Lung (tissue), 11 donors: ENCODE measurements at regions not wholly inside any gene's neighbourhood (a gene's known extent, or its start where the extent isn't known, plus 50 kb on each side); places are given as distances from the start of the nearest gene placed in this dataset.

Source experiments
- ATAC-seq: fragments of 200-7000 bp; cut with Tn5 transposase; one replicate; pipeline ENCODE4 v1.9.1; 2020; ENCODE audit warnings: moderate number of reproducible peaks; ENCODE audit not compliant: insufficient read depth, low FRiP score
- DNase-seq, 3 donors: peaks; one replicate each; pipeline ENCODE4 v3.0.0-alpha.2; 2013 to 2017
- H3K27ac ChIP-seq, 2 donors: one replicate each; pipeline ENCODE4 v1.5.1; 2013; ENCODE audit warnings: mild to moderate bottlenecking in 2 of 2, moderate library complexity in 2 of 2, control low read depth in 1 of 2, inconsistent platforms in 1 of 2, low read depth in 1 of 2, low read length in 1 of 2
- H3K27me3 ChIP-seq, 3 donors: one replicate each; pipeline ENCODE4 v1.5.1; 2013; ENCODE audit warnings: low read length in 2 of 3; ENCODE audit not compliant: control insufficient read depth in 3 of 3, insufficient read depth in 3 of 3
- H3K36me3 ChIP-seq, 4 donors: one replicate each; pipeline ENCODE4 v1.5.1; 2013; ENCODE audit warnings: low read length in 4 of 4, mild to moderate bottlenecking in 1 of 4, moderate library complexity in 1 of 4; ENCODE audit not compliant: control insufficient read depth in 4 of 4, insufficient read depth in 4 of 4
- H3K4me1 ChIP-seq, 5 donors: one replicate each; pipeline ENCODE4 v1.5.1; 2013; ENCODE audit warnings: low read length in 5 of 5, mild to moderate bottlenecking in 2 of 5, moderate library complexity in 1 of 5; ENCODE audit not compliant: control insufficient read depth in 5 of 5, insufficient read depth in 5 of 5
- H3K4me3 ChIP-seq: one replicate; pipeline ENCODE4 v1.5.1; 2013; ENCODE audit warnings: mild to moderate bottlenecking, control low read depth, moderate library complexity
- H3K9ac ChIP-seq, 2 donors: one replicate each; pipeline ENCODE4 v1.5.1; 2013; ENCODE audit warnings: low read length in 2 of 2, control low read depth in 1 of 2; ENCODE audit not compliant: insufficient read depth in 1 of 2
- H3K9me3 ChIP-seq, 4 donors: one replicate each; pipeline ENCODE4 v1.5.1; 2013; ENCODE audit warnings: low read length in 3 of 4, mild to moderate bottlenecking in 1 of 4, moderate library complexity in 1 of 4; ENCODE audit not compliant: control insufficient read depth in 4 of 4, insufficient read depth in 3 of 4
- CTCF ChIP-seq: IDR thresholded peaks from 2 replicates; pipeline ENCODE4 v1.5.1; 2012; ENCODE audit warnings: mild to moderate bottlenecking; ENCODE audit errors: control extremely low read depth, extremely low read depth
- whole genome bisulfite sequencing, 2 donors: extraction: QIAGEN DNeasy Blood & Tissue Kit; methylation state at CpG; one replicate each; pipeline ENCODE4 v1.1.7; 2013; 5-methylcytosine and 5-hydroxymethylcytosine counted together
- donor health status: control.
- donor health status: control.
- donor health status: Bipolar disorder and iron deficiency.
- donor health status: healthy.
- donor health status: DM: yes; HTN: yes; CAD: no.

- Histone ChIP-seq H3K4me3 (no peak overlapping the region), H3K9me3 (peaks cover 0 to 2% (median under 1%) of the 10 kb centered on the region in 4 donors), H3K4me1 (no peaks in the 10 kb centered on the region), H3K36me3 (no peaks in the 10 kb centered on the region), H3K27me3 (no peaks in the 10 kb centered on the region), H3K9ac (no peak overlapping the region), H3K27ac (no peak overlapping the region)
- DNase-seq (no peak), ATAC-seq (no peak)
- TF ChIP-seq CTCF = no peak
These were observed 970.7 kb upstream of the FBXO33 start for GRCh38 chr14:40402957-40403356.

GRCh38 chr14:40398981-40399380, 966.7 kb upstream of the FBXO33 start:
- Histone ChIP-seq H3K27ac (no peak overlapping the region), H3K4me1 (no peaks in the 10 kb centered on the region), H3K9ac (no peak overlapping the region), H3K27me3 (no peaks in the 10 kb centered on the region), H3K4me3 (no peak overlapping the region), H3K36me3 (no peaks in the 10 kb centered on the region), H3K9me3 (no peaks in the 10 kb centered on the region)
- WGBS, 2 donors = 79 to 80% methylated on average over 2 of the region's 2 CpGs
- TF ChIP-seq CTCF = no peak
- no peak for ATAC-seq
- no peak for DNase-seq

- Histone ChIP-seq H3K9me3 (no peaks in the 10 kb centered on the region), H3K4me3 (no peak overlapping the region), H3K36me3 (no peaks in the 10 kb centered on the region), H3K27ac (no peak overlapping the region), H3K4me1 (no peaks in the 10 kb centered on the region), H3K9ac (no peak overlapping the region), H3K27me3 (no peaks in the 10 kb centered on the region)
- DNase-seq (no peak), ATAC-seq (no peak)
- WGBS, 2 donors = 77 to 82% methylated on average over 3 of the region's 3 CpGs
- no peak for TF ChIP-seq CTCF
These were observed 962.6 kb upstream of the FBXO33 start for GRCh38 chr14:40394634-40395340.

- ATAC-seq (no peak), DNase-seq (no peak)
- no peaks in the 10 kb centered on the region for H3K4me1 ChIP-seq
- H3K9ac ChIP-seq = no peak overlapping the region
- no peaks in the 10 kb centered on the region for H3K27me3 ChIP-seq
- no peak overlapping the region for H3K27ac ChIP-seq
- H3K9me3 ChIP-seq = no peaks in the 10 kb centered on the region
- H3K4me3 ChIP-seq = no peak overlapping the region
- TF ChIP-seq CTCF = no peak
- H3K36me3 ChIP-seq = no peaks in the 10 kb centered on the region
These were observed 960.9 kb upstream of the FBXO33 start for GRCh38 chr14:40393143-40393542.
